ENCODE measurements at regions not wholly inside any gene's neighbourhood (a gene's known extent, or its start where the extent isn't known, plus 50 kb on each side); places are given as distances from the start of the nearest gene placed in this dataset.

DNA sequence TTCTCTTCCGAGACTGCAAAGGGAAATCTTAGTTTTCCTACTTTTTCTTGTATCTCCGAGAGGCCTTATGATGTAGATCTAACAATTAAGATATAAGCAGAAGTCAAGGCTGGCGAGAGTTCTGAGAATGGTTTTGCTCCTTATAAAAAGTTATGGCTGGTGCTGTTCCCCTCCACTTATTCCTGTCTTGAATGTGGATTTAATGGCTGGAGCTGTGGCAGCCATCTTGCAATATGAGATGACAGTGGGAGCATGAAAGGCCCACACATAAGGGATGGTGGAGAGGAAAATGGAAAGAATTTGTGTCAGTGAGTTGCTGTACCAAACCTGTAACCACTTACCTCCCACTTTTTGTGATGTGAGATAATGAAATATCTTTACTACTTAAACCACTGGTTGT lies 124.6 kb upstream of the SLC22A23 start:
- FAIRE-seq (no peak), DNase-seq (ENCODE audit: insufficient read length, low spot score) (no peak)
- TF ChIP-seq, protein P1, sequence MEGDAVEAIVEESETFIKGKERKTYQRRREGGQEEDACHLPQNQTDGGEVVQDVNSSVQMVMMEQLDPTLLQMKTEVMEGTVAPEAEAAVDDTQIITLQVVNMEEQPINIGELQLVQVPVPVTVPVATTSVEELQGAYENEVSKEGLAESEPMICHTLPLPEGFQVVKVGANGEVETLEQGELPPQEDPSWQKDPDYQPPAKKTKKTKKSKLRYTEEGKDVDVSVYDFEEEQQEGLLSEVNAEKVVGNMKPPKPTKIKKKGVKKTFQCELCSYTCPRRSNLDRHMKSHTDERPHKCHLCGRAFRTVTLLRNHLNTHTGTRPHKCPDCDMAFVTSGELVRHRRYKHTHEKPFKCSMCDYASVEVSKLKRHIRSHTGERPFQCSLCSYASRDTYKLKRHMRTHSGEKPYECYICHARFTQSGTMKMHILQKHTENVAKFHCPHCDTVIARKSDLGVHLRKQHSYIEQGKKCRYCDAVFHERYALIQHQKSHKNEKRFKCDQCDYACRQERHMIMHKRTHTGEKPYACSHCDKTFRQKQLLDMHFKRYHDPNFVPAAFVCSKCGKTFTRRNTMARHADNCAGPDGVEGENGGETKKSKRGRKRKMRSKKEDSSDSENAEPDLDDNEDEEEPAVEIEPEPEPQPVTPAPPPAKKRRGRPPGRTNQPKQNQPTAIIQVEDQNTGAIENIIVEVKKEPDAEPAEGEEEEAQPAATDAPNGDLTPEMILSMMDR (IDR thresholded peaks at IDR 0.05; ENCODE audit: insufficient read depth, missing control alignments): no peak

DNA sequence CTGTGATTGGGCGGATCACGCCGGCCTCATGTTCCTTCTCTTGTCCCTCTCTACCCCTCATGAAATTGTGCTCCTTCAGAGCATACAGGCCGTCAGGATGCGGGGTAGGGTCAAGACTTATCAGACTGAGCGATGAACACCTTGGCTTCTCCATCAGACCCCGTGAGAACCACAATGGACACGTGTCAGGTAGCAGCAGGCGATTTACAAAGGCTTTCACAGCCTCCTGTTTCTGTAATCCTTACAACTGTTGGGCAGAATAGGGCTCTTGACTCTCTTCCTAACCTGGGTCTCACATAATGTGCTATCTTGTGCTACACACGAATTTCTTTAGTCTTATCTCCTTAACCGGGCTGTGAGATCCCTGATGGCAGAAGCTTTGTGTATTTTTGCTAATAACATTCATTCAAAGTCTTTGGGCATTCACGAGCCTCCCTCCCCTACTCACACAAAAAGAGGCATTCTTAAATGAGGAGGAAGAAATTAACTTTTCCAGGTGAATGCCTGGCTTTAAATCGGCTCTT lies 122.9 kb upstream of the SLC22A23 start:
- FAIRE-seq (no peak), DNase-seq (ENCODE audit: insufficient read length, low spot score) (no peak)
- TF ChIP-seq, protein P1 (IDR thresholded peaks at IDR 0.05; ENCODE audit: insufficient read depth, missing control alignments): no peak

DNA sequence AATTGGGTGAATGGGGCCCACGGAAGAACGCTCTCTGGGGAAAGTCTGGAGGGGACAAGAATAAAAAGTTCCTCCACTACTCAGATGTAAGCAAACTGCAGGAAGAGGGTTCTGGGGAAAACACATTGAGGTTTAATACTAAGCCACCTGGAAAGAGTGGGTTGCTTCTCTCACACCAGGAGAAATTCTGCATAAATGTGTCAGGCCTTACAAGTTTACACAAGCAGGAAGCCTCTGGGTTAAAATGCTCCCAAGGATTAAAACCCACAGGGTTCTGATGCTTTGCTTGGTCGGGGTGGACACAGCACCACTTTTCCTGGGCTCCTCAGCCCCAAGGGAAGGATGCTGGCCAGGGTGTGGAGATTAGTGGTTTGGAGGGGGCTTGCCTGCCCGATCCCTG lies 122.1 kb upstream of the SLC22A23 start:
- DNase-seq (ENCODE audit: insufficient read length, low spot score) (no peak), FAIRE-seq (no peak)
- TF ChIP-seq, protein P1 (IDR thresholded peaks at IDR 0.05; ENCODE audit: insufficient read depth, missing control alignments): no peak

DNA sequence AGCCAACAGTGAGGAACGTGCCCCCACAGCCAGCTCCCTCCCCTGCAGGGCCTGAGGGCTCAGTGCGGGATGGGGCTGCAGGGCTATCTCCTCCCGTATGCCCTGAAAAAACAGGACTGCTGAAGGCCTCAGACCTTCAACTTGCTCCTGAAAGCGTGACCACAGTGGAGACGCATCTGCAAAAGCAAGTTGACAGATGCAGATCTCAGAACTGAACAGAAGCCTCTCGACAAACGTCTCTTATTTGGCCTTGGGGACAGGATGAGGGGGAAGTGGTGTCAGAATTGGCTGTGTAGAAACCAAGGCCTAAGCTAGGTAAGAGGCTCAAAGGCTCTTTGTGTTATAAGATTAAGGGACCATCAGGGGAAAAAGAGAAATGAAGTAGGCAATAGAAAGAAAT lies 120.7 kb upstream of the SLC22A23 start:
- DNase-seq (ENCODE audit: insufficient read length, low spot score): no peak
- TF ChIP-seq, protein P1 (IDR thresholded peaks at IDR 0.05; ENCODE audit: insufficient read depth, missing control alignments): no peak
- FAIRE-seq: no peak

DNA sequence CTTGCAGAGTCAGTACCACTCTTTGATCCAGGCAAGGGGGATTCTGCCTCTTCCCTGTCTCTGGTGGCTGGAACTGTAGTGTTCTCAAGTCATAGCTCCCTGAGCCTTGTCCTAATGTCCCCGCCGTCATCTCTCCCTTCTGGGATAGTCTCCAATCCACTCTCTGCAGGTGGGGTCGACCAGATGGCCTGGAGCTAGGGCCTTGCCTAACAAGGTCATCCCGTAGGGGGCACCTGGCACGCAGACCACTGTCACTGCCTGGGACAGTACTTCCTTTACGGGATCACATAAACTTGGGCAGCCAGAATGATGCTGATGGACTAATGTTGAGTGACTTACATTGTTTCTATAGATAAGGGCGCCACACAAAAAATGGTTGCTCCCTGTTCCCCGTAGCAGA lies 118.9 kb upstream of the SLC22A23 start:
- TF ChIP-seq, protein P1 (IDR thresholded peaks at IDR 0.05; ENCODE audit: insufficient read depth, missing control alignments): no peak
- DNase-seq (ENCODE audit: insufficient read length, low spot score) (no peak), FAIRE-seq (no peak)

DNA sequence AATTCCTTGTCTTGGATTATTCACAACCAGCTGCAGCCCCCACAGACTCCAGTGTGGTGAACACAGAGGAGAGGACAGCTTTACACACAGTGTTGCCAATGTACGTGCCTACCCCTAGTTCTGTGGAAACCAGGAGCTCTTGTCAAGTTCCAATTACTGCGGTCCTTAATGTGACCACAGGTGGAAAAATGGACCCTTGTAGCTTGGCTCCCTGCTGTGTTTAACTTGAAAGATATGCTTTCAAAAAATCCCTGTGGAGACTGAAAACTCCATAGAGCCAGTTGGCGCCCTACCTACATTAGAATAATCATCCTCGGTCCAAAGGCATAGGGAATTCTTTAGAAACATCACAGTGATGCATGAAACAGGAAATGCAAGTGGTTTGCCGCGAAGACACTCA lies 118.3 kb upstream of the SLC22A23 start:
- DNase-seq (ENCODE audit: insufficient read length, low spot score) (no peak), FAIRE-seq (no peak)

DNA sequence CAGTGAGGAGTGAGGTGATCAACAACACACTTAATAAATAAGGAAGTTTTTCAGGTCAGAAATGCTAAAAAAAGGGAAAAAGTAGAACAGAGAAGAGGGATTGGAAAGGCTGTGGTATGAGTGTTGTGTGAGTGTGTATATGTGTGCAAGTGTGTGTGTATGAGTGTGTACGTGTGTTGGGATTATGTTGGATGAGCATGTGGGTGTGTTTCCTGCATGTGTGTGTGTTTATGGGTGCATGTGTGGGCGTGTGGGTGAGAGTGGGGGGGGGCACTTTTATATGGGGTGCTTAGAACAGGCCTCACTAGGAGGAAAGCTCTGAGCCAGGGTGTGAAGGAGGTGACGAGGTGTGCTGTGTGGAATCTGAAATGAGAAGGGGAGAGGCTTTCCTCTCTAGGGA lies 116.8 kb upstream of the SLC22A23 start:
- no peak for FAIRE-seq
- TF ChIP-seq, protein P1 (IDR thresholded peaks at IDR 0.05; ENCODE audit: insufficient read depth, missing control alignments): no peak
- no peak for DNase-seq (ENCODE audit: insufficient read length, low spot score)

More for the DNA sequence above, 118.3 kb upstream of the SLC22A23 start:
- TF ChIP-seq, protein P1 (IDR thresholded peaks at IDR 0.05; ENCODE audit: insufficient read depth, missing control alignments): no peak
